NOMO-1 (cell line): ENCODE measurements at regions not wholly inside any gene's neighbourhood (a gene's known extent, or its start where the extent isn't known, plus 50 kb on each side); places are given as distances from the start of the nearest gene placed in this dataset.
A peak's percentile ranks its signal among the peaks of the same experiment; 100 is the strongest.
"Not testable (repeated sequence)": the region's sequence is repeated elsewhere in the genome, so short reads cannot be mapped to it uniquely, and the experiment has no call there.

Experiments
- DNase-seq, 2 experiments: peaks; one replicate each; lab custom pipeline; 2025; ENCODE audit not compliant: unreplicated experiment in 2 of 2; lab: John Stamatoyannopoulos, UW

- no peak for DNase-seq
Measured at GRCh38 chr20:47982574-47983360, 197.5 kb upstream of the SULF2 start.

GRCh38 chr20:47981222-47981621 lies 195.9 kb upstream of the SULF2 start:
- no peak for DNase-seq

- no peak for DNase-seq
Measured at GRCh38 chr20:47980336-47981177, 195.3 kb upstream of the SULF2 start.

- DNase-seq = not testable (repeated sequence)
Measured at GRCh38 chr20:47979361-47980095, 194.2 kb upstream of the SULF2 start.

GRCh38 chr20:47978428-47979120 lies 193.3 kb upstream of the SULF2 start:
- DNase-seq = not testable (repeated sequence)

GRCh38 chr20:47977789-47978252 lies 192.5 kb upstream of the SULF2 start:
- DNase-seq = not testable (repeated sequence)

GRCh38 chr20:47977017-47977788 lies 191.9 kb upstream of the SULF2 start:
- DNase-seq = not testable (repeated sequence)

- DNase-seq = no peak
Measured at GRCh38 chr20:47974234-47974878, 189.1 kb upstream of the SULF2 start.

GRCh38 chr20:47973519-47974233 lies 188.4 kb upstream of the SULF2 start:
- DNase-seq = no peak

GRCh38 chr20:47972916-47973309 lies 187.6 kb upstream of the SULF2 start:
- no peak for DNase-seq

GRCh38 chr20:47972297-47972915 lies 187.1 kb upstream of the SULF2 start:
- not testable (repeated sequence) for DNase-seq

- DNase-seq = no peak
Measured at GRCh38 chr20:47971058-47971791, 185.9 kb upstream of the SULF2 start.

GRCh38 chr20:47970282-47970903 lies 185.1 kb upstream of the SULF2 start:
- DNase-seq = peak; percentile 36 to 49

- no peak for DNase-seq
Measured at GRCh38 chr20:47969426-47969825, 184.1 kb upstream of the SULF2 start.

- DNase-seq = no peak
Measured at GRCh38 chr20:47968541-47969310, 183.4 kb upstream of the SULF2 start.

GRCh38 chr20:47964149-47964548 lies 178.9 kb upstream of the SULF2 start:
- no peak for DNase-seq
